Colonic mucosa (tissue), 4 donors: ENCODE measurements at regions not wholly inside any gene's neighbourhood (a gene's known extent, or its start where the extent isn't known, plus 50 kb on each side); places are given as distances from the start of the nearest gene placed in this dataset.

ENCODE experiments used
- DNase-seq: peaks from one replicate; pipeline ENCODE4 v3.0.0-alpha.2; 2020
- H3K27ac ChIP-seq: fragments of 200-600 bp; one replicate; pipeline ENCODE4 v1.8.0; 2021
- H3K27me3 ChIP-seq: fragments of 200-600 bp; one replicate; pipeline ENCODE4 v1.8.0; 2021
- H3K36me3 ChIP-seq: fragments of 200-600 bp; one replicate; pipeline ENCODE4 v1.8.0; 2021
- H3K4me1 ChIP-seq: fragments of 200-600 bp; one replicate; pipeline ENCODE4 v1.8.0; 2021; ENCODE audit warnings: mild to moderate bottlenecking
- H3K4me3 ChIP-seq: fragments of 200-600 bp; one replicate; pipeline ENCODE4 v1.8.0; 2021
- H3K9ac ChIP-seq, 2 donors: one replicate each; pipeline ENCODE4 v1.7.0; 2013; ENCODE audit warnings: control low read depth in 2 of 2, low read depth in 2 of 2, low read length in 2 of 2
- H3K9me3 ChIP-seq: fragments of 200-600 bp; one replicate; pipeline ENCODE4 v1.8.0; 2021
- intact Hi-C: fragments of 100-400 bp; cut with DNase I; formaldehyde crosslinking; loops from one replicate; pipeline ENCODE4 v1.14.1; 2022
- TF ChIP-seq, protein P1 (sequence below): fragments of 200-600 bp; IDR thresholded peaks from one replicate; pipeline ENCODE4 v1.8.0; 2022; ENCODE audit warnings: antibody characterized with exemption, mild to moderate bottlenecking
- donor health status: healthy.
- donor health status: DM: no; HTN: no; CAD: no.
- donor health status: DM: no; HTN: no; CAD: no.

DNA sequence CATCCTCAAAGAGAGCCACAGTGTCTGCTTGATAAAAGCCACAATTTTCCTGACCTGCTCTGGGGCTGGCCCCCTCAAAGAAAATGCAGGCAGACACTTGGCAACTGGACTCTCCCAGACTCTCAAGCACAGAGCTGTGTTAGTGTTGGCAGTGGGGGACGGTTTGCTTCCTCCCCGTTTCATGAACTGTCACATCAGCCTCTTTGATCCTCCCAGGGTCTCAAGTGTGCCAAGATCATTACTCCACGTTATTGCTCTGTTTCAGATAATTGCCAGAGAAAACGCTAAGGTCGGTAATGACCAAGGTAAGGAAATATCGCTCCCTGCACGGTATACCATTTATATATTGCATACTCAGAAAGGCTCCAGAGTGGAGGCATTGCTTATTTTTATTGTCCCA lies 138.8 kb downstream of the NTMT2 start:
- TF ChIP-seq, protein P1, sequence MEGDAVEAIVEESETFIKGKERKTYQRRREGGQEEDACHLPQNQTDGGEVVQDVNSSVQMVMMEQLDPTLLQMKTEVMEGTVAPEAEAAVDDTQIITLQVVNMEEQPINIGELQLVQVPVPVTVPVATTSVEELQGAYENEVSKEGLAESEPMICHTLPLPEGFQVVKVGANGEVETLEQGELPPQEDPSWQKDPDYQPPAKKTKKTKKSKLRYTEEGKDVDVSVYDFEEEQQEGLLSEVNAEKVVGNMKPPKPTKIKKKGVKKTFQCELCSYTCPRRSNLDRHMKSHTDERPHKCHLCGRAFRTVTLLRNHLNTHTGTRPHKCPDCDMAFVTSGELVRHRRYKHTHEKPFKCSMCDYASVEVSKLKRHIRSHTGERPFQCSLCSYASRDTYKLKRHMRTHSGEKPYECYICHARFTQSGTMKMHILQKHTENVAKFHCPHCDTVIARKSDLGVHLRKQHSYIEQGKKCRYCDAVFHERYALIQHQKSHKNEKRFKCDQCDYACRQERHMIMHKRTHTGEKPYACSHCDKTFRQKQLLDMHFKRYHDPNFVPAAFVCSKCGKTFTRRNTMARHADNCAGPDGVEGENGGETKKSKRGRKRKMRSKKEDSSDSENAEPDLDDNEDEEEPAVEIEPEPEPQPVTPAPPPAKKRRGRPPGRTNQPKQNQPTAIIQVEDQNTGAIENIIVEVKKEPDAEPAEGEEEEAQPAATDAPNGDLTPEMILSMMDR: no peak
- DNase-seq: no peak
- no peaks in the 10 kb centered on the region for H3K27me3 ChIP-seq
- intact Hi-C loops: no loop called here
- H3K9me3 ChIP-seq: no peaks in the 10 kb centered on the region
- no peak overlapping the region for H3K9ac ChIP-seq
- no peak overlapping the region for H3K4me3 ChIP-seq
- no peaks in the 10 kb centered on the region for H3K4me1 ChIP-seq
- H3K36me3 ChIP-seq: no peaks in the 10 kb centered on the region
- H3K27ac ChIP-seq: no peak overlapping the region

DNA sequence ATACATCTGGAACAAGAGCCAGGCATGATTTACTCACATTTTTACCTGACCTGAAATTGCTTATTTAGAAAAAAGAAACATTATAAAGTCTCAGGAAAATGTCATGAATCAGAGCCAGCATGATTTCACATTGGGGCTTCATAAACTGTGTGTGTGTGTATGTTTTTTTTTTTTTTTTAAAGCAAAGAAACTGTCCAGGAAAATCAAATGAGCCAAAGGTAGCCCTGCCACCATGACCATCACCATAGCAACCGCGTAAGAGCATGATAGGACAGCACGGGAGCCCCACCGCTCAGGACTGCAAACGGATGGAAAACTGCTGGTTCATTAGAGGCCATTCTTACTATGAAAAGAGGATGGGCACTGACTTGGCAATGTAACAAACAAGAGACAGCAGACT lies 139.2 kb downstream of the NTMT2 start:
- intact Hi-C loops: no loop called here
- no peak overlapping the region for H3K4me3 ChIP-seq
- no peaks in the 10 kb centered on the region for H3K4me1 ChIP-seq
- H3K9me3 ChIP-seq: no peaks in the 10 kb centered on the region
- no peak for DNase-seq
- H3K27me3 ChIP-seq: no peaks in the 10 kb centered on the region
- no peaks in the 10 kb centered on the region for H3K36me3 ChIP-seq
- TF ChIP-seq, protein P1: no peak
- no peak overlapping the region for H3K27ac ChIP-seq
- H3K9ac ChIP-seq: no peak overlapping the region

DNA sequence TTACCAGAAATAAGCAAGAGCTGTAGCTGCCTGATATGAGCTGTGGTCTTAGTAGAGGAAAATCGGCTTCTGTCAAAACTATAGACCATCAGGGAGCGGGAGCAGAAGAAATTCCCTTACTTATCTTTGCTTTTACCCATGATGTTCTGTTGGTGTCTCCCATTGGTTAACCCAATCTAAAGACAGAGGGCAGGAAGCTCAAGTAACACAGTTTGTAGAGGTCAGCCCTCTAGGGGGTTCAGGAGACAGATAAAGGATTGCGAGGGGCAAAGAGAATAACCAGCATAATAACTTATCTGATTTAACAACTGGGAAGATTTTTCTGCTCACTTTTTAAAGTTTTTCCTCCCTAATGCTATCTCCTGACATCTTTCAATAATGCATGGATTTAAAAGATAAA lies 142.4 kb downstream of the NTMT2 start:
- no peak for DNase-seq
- TF ChIP-seq, protein P1: no peak
- no peaks in the 10 kb centered on the region for H3K9me3 ChIP-seq
- no peak overlapping the region for H3K9ac ChIP-seq
- H3K4me1 ChIP-seq: no peaks in the 10 kb centered on the region
- intact Hi-C loops: no loop called here
- H3K36me3 ChIP-seq: no peaks in the 10 kb centered on the region
- no peak overlapping the region for H3K27ac ChIP-seq
- no peaks in the 10 kb centered on the region for H3K27me3 ChIP-seq
- no peak overlapping the region for H3K4me3 ChIP-seq

DNA sequence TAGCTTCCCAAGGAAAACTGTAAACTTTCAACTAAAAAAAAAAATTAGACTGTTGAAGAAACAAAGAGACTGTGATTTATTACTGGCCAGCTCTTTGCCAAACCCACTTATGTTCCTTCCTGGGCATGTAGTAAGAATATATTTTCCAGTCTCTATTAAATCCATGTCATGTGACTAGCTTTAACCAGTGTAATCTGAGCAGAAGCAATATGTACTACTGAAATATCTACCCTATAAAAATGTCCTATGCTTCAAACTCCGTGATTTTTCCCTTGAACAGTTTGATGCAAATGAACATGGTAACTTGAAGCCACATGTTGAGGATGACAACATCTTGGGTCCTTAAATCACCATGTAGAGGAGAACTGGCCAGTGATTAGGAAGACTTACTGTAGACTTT lies 144.5 kb downstream of the NTMT2 start:
- Histone ChIP-seq H3K4me3 (no peak overlapping the region), H3K4me1 (no peaks in the 10 kb centered on the region), H3K27ac (no peak overlapping the region), H3K27me3 (no peaks in the 10 kb centered on the region), H3K36me3 (no peaks in the 10 kb centered on the region), H3K9me3 (no peaks in the 10 kb centered on the region), H3K9ac (no peak overlapping the region)
- intact Hi-C loops: no loop called here
- no peak for DNase-seq
- TF ChIP-seq, protein P1: no peak

DNA sequence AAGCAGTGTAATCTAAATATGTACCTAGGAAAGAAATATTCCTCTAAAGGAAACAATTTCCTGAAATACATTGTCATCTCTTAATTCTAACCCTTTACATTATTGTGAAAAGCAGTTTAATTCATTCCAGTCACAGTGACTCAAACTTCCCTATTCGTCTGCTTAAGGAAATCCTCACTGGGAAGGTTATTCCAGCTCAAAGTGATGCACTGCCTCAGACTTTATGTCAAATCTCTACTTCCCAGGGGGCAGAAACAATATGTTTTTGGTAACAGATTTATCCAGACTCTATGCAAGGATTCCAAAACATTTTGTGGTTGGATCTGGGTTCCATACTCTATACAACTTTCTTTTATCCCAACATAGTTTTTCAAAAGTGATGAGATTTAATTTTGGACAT lies 145.2 kb downstream of the NTMT2 start:
- no peaks in the 10 kb centered on the region for H3K27me3 ChIP-seq
- intact Hi-C loops: no loop called here
- no peak overlapping the region for H3K27ac ChIP-seq
- H3K9ac ChIP-seq: no peak overlapping the region
- DNase-seq: no peak
- no peak overlapping the region for H3K4me3 ChIP-seq
- TF ChIP-seq, protein P1: no peak
- no peaks in the 10 kb centered on the region for H3K9me3 ChIP-seq
- no peaks in the 10 kb centered on the region for H3K4me1 ChIP-seq
- no peaks in the 10 kb centered on the region for H3K36me3 ChIP-seq

DNA sequence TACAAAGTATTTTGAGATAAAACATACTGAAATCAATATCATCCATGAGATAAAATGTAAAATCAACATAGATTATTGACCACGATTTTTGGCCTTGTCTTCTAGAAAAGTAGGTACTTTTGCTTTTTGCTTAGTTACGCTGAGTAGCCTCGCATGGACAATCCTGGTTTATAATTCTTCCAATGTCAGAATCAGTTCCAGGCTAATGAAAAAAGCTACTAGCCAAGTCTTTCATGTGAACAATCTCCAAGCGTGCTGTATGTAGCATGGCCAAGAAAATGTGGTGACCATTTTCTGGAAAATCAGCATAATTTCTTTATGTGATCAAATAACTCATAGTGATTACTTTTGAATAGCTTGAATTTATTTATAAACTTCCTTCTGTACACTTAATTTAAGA lies 145.8 kb downstream of the NTMT2 start:
- H3K4me3 ChIP-seq: no peak overlapping the region
- H3K9ac ChIP-seq: no peak overlapping the region
- intact Hi-C loops: no loop called here

More for the DNA sequence above, 145.8 kb downstream of the NTMT2 start:
- H3K4me1 ChIP-seq: no peaks in the 10 kb centered on the region
- TF ChIP-seq, protein P1: no peak
- H3K27me3 ChIP-seq: no peaks in the 10 kb centered on the region
- no peaks in the 10 kb centered on the region for H3K9me3 ChIP-seq
- H3K27ac ChIP-seq: no peak overlapping the region
- no peak for DNase-seq
- no peaks in the 10 kb centered on the region for H3K36me3 ChIP-seq
